ENCODE measurements at regions not wholly inside any gene's neighbourhood (a gene's known extent, or its start where the extent isn't known, plus 50 kb on each side); places are given as distances from the start of the nearest gene placed in this dataset.
"Not testable (repeated sequence)": the region's sequence is repeated elsewhere in the genome, so short reads cannot be mapped to it uniquely, and the experiment has no call there.

- intact Hi-C loops (cut with DNase I; ENCODE audit: low total_unique reads); DNase-seq (ENCODE audit: low spot score in 2 of 2); H3K9me3 ChIP-seq: not testable (repeated sequence)
Observed at GRCh38 chr7:65146118-65146914, 139.8 kb upstream of the ERV3-1 start.

DNA sequence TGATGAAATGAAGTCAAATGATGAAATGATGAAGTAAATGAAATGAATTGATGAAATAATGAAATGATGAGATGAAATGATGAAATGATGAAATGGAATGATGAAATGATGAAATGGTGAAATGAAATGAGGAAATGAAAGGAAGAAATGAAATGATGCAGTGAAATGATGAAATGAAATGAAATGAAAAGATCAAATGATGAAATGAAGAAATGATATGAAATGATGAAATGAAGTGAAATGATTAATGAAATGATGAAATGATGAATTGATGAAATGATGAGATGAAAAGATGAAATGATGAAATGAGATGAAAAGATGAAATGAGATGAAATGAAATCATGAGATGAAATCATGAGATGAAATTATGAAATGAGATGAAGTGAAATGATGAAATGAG is 139.2 kb upstream of the ERV3-1 start:
- H3K27ac ChIP-seq; H3K9me3 ChIP-seq; H3K27me3 ChIP-seq; DNase-seq (ENCODE audit: low spot score in 2 of 2); H3K36me3 ChIP-seq; H3K4me1 ChIP-seq; intact Hi-C loops (cut with DNase I; ENCODE audit: low total_unique reads); H3K4me3 ChIP-seq: not testable (repeated sequence)

More at GRCh38 chr7:65146118-65146914, 139.8 kb upstream of the ERV3-1 start:
- H3K4me3 ChIP-seq, H3K36me3 ChIP-seq, H3K4me1 ChIP-seq, H3K27me3 ChIP-seq, H3K27ac ChIP-seq: not testable (repeated sequence)

DNA sequence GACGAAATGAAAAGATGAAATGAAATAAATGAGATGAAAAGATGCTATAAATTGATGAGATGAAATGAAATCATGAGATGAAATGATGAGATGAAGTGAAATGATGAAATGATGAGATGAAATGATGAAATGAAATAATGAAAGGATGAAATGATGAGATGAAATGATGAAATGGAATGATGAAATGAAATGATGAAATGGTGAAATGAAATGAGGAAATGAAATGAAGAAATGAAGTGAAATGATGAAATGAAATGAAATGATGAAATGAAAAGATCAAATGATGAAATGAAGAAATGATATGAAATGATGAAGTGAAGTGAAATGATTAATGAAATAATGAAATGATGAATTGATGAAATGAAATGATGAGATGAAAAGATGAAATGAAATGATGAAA is 138.5 kb upstream of the ERV3-1 start:
- H3K4me1 ChIP-seq; H3K9me3 ChIP-seq; DNase-seq (ENCODE audit: low spot score in 2 of 2); H3K27me3 ChIP-seq; H3K4me3 ChIP-seq; intact Hi-C loops (cut with DNase I; ENCODE audit: low total_unique reads); H3K27ac ChIP-seq; H3K36me3 ChIP-seq: not testable (repeated sequence)

GRCh38 chr7:65144557-65144956 is 138.1 kb upstream of the ERV3-1 start:
- H3K9me3 ChIP-seq; H3K36me3 ChIP-seq; H3K27me3 ChIP-seq; H3K4me3 ChIP-seq; H3K27ac ChIP-seq; H3K4me1 ChIP-seq; DNase-seq (ENCODE audit: low spot score in 2 of 2); intact Hi-C loops (cut with DNase I; ENCODE audit: low total_unique reads): not testable (repeated sequence)

DNA sequence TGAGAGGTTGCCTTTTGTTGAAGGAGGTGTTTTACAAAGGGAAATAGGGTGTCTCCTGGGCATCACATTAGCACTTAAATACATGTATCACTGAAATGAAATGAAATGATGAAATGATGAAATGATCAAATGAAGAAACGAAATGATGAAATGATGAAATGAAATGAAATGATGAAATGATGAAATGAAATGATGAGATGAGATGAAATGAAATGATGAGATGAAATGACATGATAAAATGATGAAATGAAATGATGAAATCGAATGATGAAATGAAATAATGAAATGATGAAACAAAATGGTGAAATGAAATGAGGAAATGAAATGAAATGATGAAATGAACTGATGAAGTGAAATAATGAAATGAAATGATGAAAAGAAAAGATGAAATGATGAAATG is 137.6 kb upstream of the ERV3-1 start:
- H3K27ac ChIP-seq; H3K4me1 ChIP-seq; H3K9me3 ChIP-seq; H3K4me3 ChIP-seq; H3K27me3 ChIP-seq; DNase-seq (ENCODE audit: low spot score in 2 of 2); intact Hi-C loops (cut with DNase I; ENCODE audit: low total_unique reads); H3K36me3 ChIP-seq: not testable (repeated sequence)

- DNase-seq (ENCODE audit: low spot score in 2 of 2); intact Hi-C loops (cut with DNase I; ENCODE audit: low total_unique reads); H3K4me1 ChIP-seq; H3K27me3 ChIP-seq; H3K4me3 ChIP-seq; H3K27ac ChIP-seq; H3K9me3 ChIP-seq; H3K36me3 ChIP-seq: not testable (repeated sequence)
Observed at GRCh38 chr7:65141894-65142293, 135.4 kb upstream of the ERV3-1 start.

GRCh38 chr7:65141405-65141778 is 134.9 kb upstream of the ERV3-1 start:
- H3K4me1 ChIP-seq; H3K36me3 ChIP-seq; H3K27me3 ChIP-seq; H3K27ac ChIP-seq; intact Hi-C loops (cut with DNase I; ENCODE audit: low total_unique reads); H3K9me3 ChIP-seq: not testable (repeated sequence)
- peak overlapping the region in 1 of 3 donors; percentile 46 for H3K4me3 ChIP-seq
- DNase-seq (ENCODE audit: low spot score in 2 of 2): peak in 1 of 2 donors; percentile 51

DNA sequence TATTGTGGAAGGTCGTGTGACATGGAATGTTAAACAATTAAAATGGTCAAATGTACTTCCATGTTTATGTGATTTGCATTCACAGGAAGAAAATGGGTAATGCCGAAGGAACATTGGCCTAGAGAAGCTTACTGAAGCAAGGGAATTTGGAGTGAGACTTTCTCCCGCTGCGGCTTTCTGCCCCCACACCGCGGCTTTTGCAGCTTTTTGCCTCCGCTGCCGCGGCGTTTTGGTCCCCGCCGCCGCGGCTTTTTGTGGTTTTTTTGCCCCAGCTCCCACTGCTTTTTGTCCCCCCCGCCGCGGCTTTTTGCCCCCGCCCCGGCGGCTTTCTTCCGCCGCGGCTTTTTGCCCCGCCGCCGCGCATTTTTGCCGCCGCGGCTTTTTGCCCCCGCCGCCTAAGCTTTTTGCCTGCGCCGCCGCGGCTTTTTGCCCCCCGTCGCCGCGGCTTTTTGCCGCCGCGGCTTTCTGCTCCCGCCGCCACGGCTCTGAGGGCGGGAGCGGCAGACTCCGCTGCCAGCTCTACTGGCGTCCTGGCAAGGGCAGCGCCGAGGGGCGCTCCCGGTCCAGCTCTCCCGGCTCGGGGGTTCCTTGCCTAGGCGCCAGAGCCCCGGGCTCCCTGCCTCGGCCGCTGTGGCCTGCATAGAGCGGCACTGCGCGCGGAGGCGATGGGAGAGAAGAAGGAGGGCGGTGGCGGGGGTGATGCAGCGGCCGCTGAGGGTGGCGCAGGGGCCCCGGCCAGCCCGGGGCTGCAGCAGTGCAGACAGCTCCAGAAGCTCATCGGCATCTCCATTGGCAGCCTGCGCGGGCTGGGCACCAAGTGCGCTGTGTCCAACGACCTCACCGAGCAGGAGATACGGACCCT is 134.3 kb upstream of the ERV3-1 start:
- H3K27ac ChIP-seq; intact Hi-C loops (cut with DNase I; ENCODE audit: low total_unique reads); H3K4me1 ChIP-seq; H3K27me3 ChIP-seq; H3K36me3 ChIP-seq; DNase-seq (ENCODE audit: low spot score in 2 of 2); H3K9me3 ChIP-seq: not testable (repeated sequence)
- peak overlapping the region in 1 of 3 donors; percentile 46 for H3K4me3 ChIP-seq

- H3K27ac ChIP-seq; H3K27me3 ChIP-seq; H3K9me3 ChIP-seq; intact Hi-C loops (cut with DNase I; ENCODE audit: low total_unique reads); H3K36me3 ChIP-seq; DNase-seq (ENCODE audit: low spot score in 2 of 2); H3K4me3 ChIP-seq; H3K4me1 ChIP-seq: not testable (repeated sequence)
Observed at GRCh38 chr7:65136850-65137249, 130.4 kb upstream of the ERV3-1 start.

- DNase-seq (ENCODE audit: low spot score in 2 of 2); H3K4me1 ChIP-seq; H3K27me3 ChIP-seq; intact Hi-C loops (cut with DNase I; ENCODE audit: low total_unique reads); H3K4me3 ChIP-seq; H3K36me3 ChIP-seq; H3K9me3 ChIP-seq; H3K27ac ChIP-seq: not testable (repeated sequence)
Observed at GRCh38 chr7:65133087-65133486, 126.6 kb upstream of the ERV3-1 start.

- H3K36me3 ChIP-seq; H3K9me3 ChIP-seq; H3K27ac ChIP-seq; H3K4me1 ChIP-seq; intact Hi-C loops (cut with DNase I; ENCODE audit: low total_unique reads); H3K4me3 ChIP-seq; H3K27me3 ChIP-seq; DNase-seq (ENCODE audit: low spot score in 2 of 2): not testable (repeated sequence)
Observed at GRCh38 chr7:65132256-65132655, 125.8 kb upstream of the ERV3-1 start.

GRCh38 chr7:65127364-65127763 is 120.9 kb upstream of the ERV3-1 start:
- intact Hi-C loops (cut with DNase I; ENCODE audit: low total_unique reads): not testable (repeated sequence)

GRCh38 chr7:65124600-65124999 is 118.1 kb upstream of the ERV3-1 start:
- H3K27me3 ChIP-seq; intact Hi-C loops (cut with DNase I; ENCODE audit: low total_unique reads); H3K4me3 ChIP-seq; H3K27ac ChIP-seq; DNase-seq (ENCODE audit: low spot score in 2 of 2); H3K9me3 ChIP-seq; H3K4me1 ChIP-seq; H3K36me3 ChIP-seq: not testable (repeated sequence)

More at GRCh38 chr7:65127364-65127763, 120.9 kb upstream of the ERV3-1 start:
- H3K27me3 ChIP-seq; H3K36me3 ChIP-seq; H3K4me3 ChIP-seq; H3K9me3 ChIP-seq; DNase-seq (ENCODE audit: low spot score in 2 of 2); H3K27ac ChIP-seq; H3K4me1 ChIP-seq: not testable (repeated sequence)

All from breast epithelium (tissue), 4 donors.